ENCODE measurements at regions not wholly inside any gene's neighbourhood (a gene's known extent, or its start where the extent isn't known, plus 50 kb on each side); places are given as distances from the start of the nearest gene placed in this dataset.

GRCh38 chr3:102339671-102340070 is 95.1 kb upstream of the ZPLD1 start:
- H3F3A ChIP-seq (ENCODE audit: low read depth): no peaks in the 10 kb centered on the region
- no peak overlapping the region for H3K4me3 ChIP-seq (ENCODE audit: low read length, poor library complexity, severe bottlenecking)
- no peaks in the 10 kb centered on the region for H3K9me2 ChIP-seq (replicated peaks; ENCODE audit: low read depth, low read length)
- TF ChIP-seq CTCF (conservative IDR thresholded peaks at IDR 0.05; ENCODE audit: low read length) (no peak), EZH2phosphoT487 (IDR thresholded peaks at IDR 0.05; ENCODE audit: borderline replicate concordance) (no peak)
- H3K36me3 ChIP-seq (ENCODE audit: insufficient read depth, low read length): no peaks in the 10 kb centered on the region
- H3K9me3 ChIP-seq (ENCODE audit: insufficient read depth, low read depth, low read length): no peaks in the 10 kb centered on the region
- H3K27me3 ChIP-seq (ENCODE audit: insufficient read depth, low read length, poor library complexity, severe bottlenecking): no peaks in the 10 kb centered on the region
- H2AFZ ChIP-seq (ENCODE audit: low read length): no peak overlapping the region
- H4K20me1 ChIP-seq (ENCODE audit: insufficient read depth, low read length, poor library complexity, severe bottlenecking): no peaks in the 10 kb centered on the region
- H3K4me2 ChIP-seq (ENCODE audit: low read depth, low read length, poor library complexity, severe bottlenecking): no peak overlapping the region
- H3K4me1 ChIP-seq (ENCODE audit: insufficient read depth, low read length, poor library complexity, severe bottlenecking): no peaks in the 10 kb centered on the region
- H3K79me2 ChIP-seq (ENCODE audit: insufficient read depth, low read length): no peaks in the 10 kb centered on the region
- no peak overlapping the region for H3K9ac ChIP-seq (ENCODE audit: low read depth, low read length, poor library complexity, severe bottlenecking)

- H3K4me2 ChIP-seq (ENCODE audit: low read depth, low read length, poor library complexity, severe bottlenecking): no peak overlapping the region
- H3K4me3 ChIP-seq (ENCODE audit: low read length, poor library complexity, severe bottlenecking): no peak overlapping the region
- H4K20me1 ChIP-seq (ENCODE audit: insufficient read depth, low read length, poor library complexity, severe bottlenecking): no peaks in the 10 kb centered on the region
- H3K9me3 ChIP-seq (ENCODE audit: insufficient read depth, low read depth, low read length): no peaks in the 10 kb centered on the region
- TF ChIP-seq CTCF (conservative IDR thresholded peaks at IDR 0.05; ENCODE audit: low read length) (no peak), EZH2phosphoT487 (IDR thresholded peaks at IDR 0.05; ENCODE audit: borderline replicate concordance) (no peak)
- H2AFZ ChIP-seq (ENCODE audit: low read length): no peak overlapping the region
- no peaks in the 10 kb centered on the region for H3K36me3 ChIP-seq (ENCODE audit: insufficient read depth, low read length)
- no peaks in the 10 kb centered on the region for H3K9me2 ChIP-seq (replicated peaks; ENCODE audit: low read depth, low read length)
- H3F3A ChIP-seq (ENCODE audit: low read depth): no peaks in the 10 kb centered on the region
- H3K27me3 ChIP-seq (ENCODE audit: insufficient read depth, low read length, poor library complexity, severe bottlenecking): no peaks in the 10 kb centered on the region
- no peak overlapping the region for H3K9ac ChIP-seq (ENCODE audit: low read depth, low read length, poor library complexity, severe bottlenecking)
- no peaks in the 10 kb centered on the region for H3K79me2 ChIP-seq (ENCODE audit: insufficient read depth, low read length)
- H3K4me1 ChIP-seq (ENCODE audit: insufficient read depth, low read length, poor library complexity, severe bottlenecking): no peaks in the 10 kb centered on the region
These were observed 87.9 kb upstream of the ZPLD1 start for GRCh38 chr3:102346897-102347296.

GRCh38 chr3:102348904-102349303 is 85.9 kb upstream of the ZPLD1 start:
- no peaks in the 10 kb centered on the region for H4K20me1 ChIP-seq (ENCODE audit: insufficient read depth, low read length, poor library complexity, severe bottlenecking)
- no peaks in the 10 kb centered on the region for H3K27me3 ChIP-seq (ENCODE audit: insufficient read depth, low read length, poor library complexity, severe bottlenecking)
- no peaks in the 10 kb centered on the region for H3F3A ChIP-seq (ENCODE audit: low read depth)
- H2AFZ ChIP-seq (ENCODE audit: low read length): no peak overlapping the region
- no peaks in the 10 kb centered on the region for H3K79me2 ChIP-seq (ENCODE audit: insufficient read depth, low read length)
- no peaks in the 10 kb centered on the region for H3K4me1 ChIP-seq (ENCODE audit: insufficient read depth, low read length, poor library complexity, severe bottlenecking)
- H3K4me2 ChIP-seq (ENCODE audit: low read depth, low read length, poor library complexity, severe bottlenecking): no peak overlapping the region
- no peaks in the 10 kb centered on the region for H3K9me2 ChIP-seq (replicated peaks; ENCODE audit: low read depth, low read length)
- no peaks in the 10 kb centered on the region for H3K36me3 ChIP-seq (ENCODE audit: insufficient read depth, low read length)
- H3K9ac ChIP-seq (ENCODE audit: low read depth, low read length, poor library complexity, severe bottlenecking): no peak overlapping the region
- H3K9me3 ChIP-seq (ENCODE audit: insufficient read depth, low read depth, low read length): no peaks in the 10 kb centered on the region
- TF ChIP-seq CTCF (conservative IDR thresholded peaks at IDR 0.05; ENCODE audit: low read length) (no peak), EZH2phosphoT487 (IDR thresholded peaks at IDR 0.05; ENCODE audit: borderline replicate concordance) (no peak)
- H3K4me3 ChIP-seq (ENCODE audit: low read length, poor library complexity, severe bottlenecking): no peak overlapping the region

Measured in Loucy (cell line).